A204.1 (cell line): ENCODE measurements at regions not wholly inside any gene's neighbourhood (a gene's known extent, or its start where the extent isn't known, plus 50 kb on each side); places are given as distances from the start of the nearest gene placed in this dataset.

Experiments used
- FAIRE-seq: peaks from 2 replicates; lab custom pipeline; 2012; peaks lifted over from hg19 to GRCh38; lab: Jason Lieb, UNC

- no peak for FAIRE-seq
Measured at GRCh38 chr1:95370691-95371562, 136.9 kb downstream of the RWDD3 start.

GRCh38 chr1:95371666-95372282 lies 137.8 kb downstream of the RWDD3 start:
- FAIRE-seq: no peak

GRCh38 chr1:95375174-95375573 lies 141.2 kb downstream of the RWDD3 start:
- no peak for FAIRE-seq

GRCh38 chr1:95380909-95381308 lies 146.9 kb downstream of the RWDD3 start:
- no peak for FAIRE-seq

GRCh38 chr1:95382000-95382786 lies 148.2 kb downstream of the RWDD3 start:
- no peak for FAIRE-seq

GRCh38 chr1:95383111-95383510 lies 149.1 kb downstream of the RWDD3 start:
- FAIRE-seq: no peak

GRCh38 chr1:95384567-95384966 lies 150.6 kb downstream of the RWDD3 start:
- FAIRE-seq: no peak

GRCh38 chr1:95386371-95386770 lies 152.4 kb downstream of the RWDD3 start:
- FAIRE-seq: no peak

GRCh38 chr1:95386915-95387314 lies 152.9 kb downstream of the RWDD3 start:
- no peak for FAIRE-seq

GRCh38 chr1:95388031-95388430 lies 154.0 kb downstream of the RWDD3 start:
- FAIRE-seq: no peak

GRCh38 chr1:95393434-95393833 lies 159.4 kb downstream of the RWDD3 start:
- FAIRE-seq: no peak

GRCh38 chr1:95396557-95396956 lies 162.5 kb downstream of the RWDD3 start:
- FAIRE-seq: no peak

- FAIRE-seq: no peak
Measured at GRCh38 chr1:95402780-95403179, 168.8 kb downstream of the RWDD3 start.

- FAIRE-seq: no peak
Measured at GRCh38 chr1:95406279-95406678, 172.3 kb downstream of the RWDD3 start.

GRCh38 chr1:95407131-95407885 lies 173.3 kb downstream of the RWDD3 start:
- no peak for FAIRE-seq

- FAIRE-seq: no peak
Measured at GRCh38 chr1:95407886-95408291, 173.9 kb downstream of the RWDD3 start.

GRCh38 chr1:95408507-95409136 lies 174.6 kb downstream of the RWDD3 start:
- no peak for FAIRE-seq

GRCh38 chr1:95409276-95409675 lies 175.3 kb downstream of the RWDD3 start:
- no peak for FAIRE-seq

GRCh38 chr1:95409901-95410300 lies 175.9 kb downstream of the RWDD3 start:
- no peak for FAIRE-seq

- no peak for FAIRE-seq
Measured at GRCh38 chr1:95415146-95415545, 181.1 kb downstream of the RWDD3 start.

GRCh38 chr1:95426772-95427171 lies 192.8 kb downstream of the RWDD3 start:
- no peak for FAIRE-seq

GRCh38 chr1:95427525-95427924 lies 193.5 kb downstream of the RWDD3 start:
- no peak for FAIRE-seq
